Mesenchymal stem cell (in vitro differentiated cells and primary cell): ENCODE measurements at regions not wholly inside any gene's neighbourhood (a gene's known extent, or its start where the extent isn't known, plus 50 kb on each side); places are given as distances from the start of the nearest gene placed in this dataset.

Source experiments
- DNase-seq: peaks from one replicate; pipeline ENCODE4 v3.0.0-alpha.2; 2013
- H2AFZ ChIP-seq: one replicate; pipeline ENCODE4 v1.6.1; 2013; ENCODE audit warnings: low read depth, mild to moderate bottlenecking, control low read depth, inconsistent platforms, low read length, moderate library complexity
- H2AK5ac ChIP-seq: 2 replicates; pipeline ENCODE4 v1.6.1; 2013; ENCODE audit warnings: low read length, moderate library complexity, mild to moderate bottlenecking, inconsistent platforms; ENCODE audit not compliant: severe bottlenecking
- H2BK120ac ChIP-seq: one replicate; pipeline ENCODE4 v1.6.1; 2013; ENCODE audit warnings: low read depth, mild to moderate bottlenecking, inconsistent platforms, low read length, moderate library complexity
- H2BK12ac ChIP-seq, 2 experiments: one replicate each; pipeline ENCODE4 v1.6.1; 2013; ENCODE audit warnings: inconsistent platforms in 2 of 2, low read length in 2 of 2, mild to moderate bottlenecking in 2 of 2, moderate library complexity in 2 of 2, control low read depth in 1 of 2
- H2BK15ac ChIP-seq: one replicate; pipeline ENCODE4 v1.6.1; 2013; ENCODE audit warnings: mild to moderate bottlenecking, low read depth, inconsistent platforms; ENCODE audit not compliant: poor library complexity, severe bottlenecking
- H2BK5ac ChIP-seq: 2 replicates; pipeline ENCODE4 v1.6.1; 2013; ENCODE audit warnings: low read depth, mild to moderate bottlenecking, low read length, control low read depth, inconsistent platforms; ENCODE audit not compliant: poor library complexity, severe bottlenecking
- H3K14ac ChIP-seq, 2 experiments: one replicate each; pipeline ENCODE4 v1.6.1; 2013; ENCODE audit warnings: inconsistent platforms in 2 of 2, low read length in 2 of 2, control low read depth in 1 of 2, mild to moderate bottlenecking in 1 of 2, moderate library complexity in 1 of 2
- H3K18ac ChIP-seq, 2 experiments: one replicate each; pipeline ENCODE4 v1.6.1; 2013; ENCODE audit warnings: inconsistent platforms in 2 of 2, low read length in 2 of 2, control low read depth in 1 of 2, low read depth in 1 of 2, mild to moderate bottlenecking in 1 of 2
- H3K23ac ChIP-seq, 2 experiments: one replicate each; pipeline ENCODE4 v1.6.1; 2013; ENCODE audit warnings: inconsistent platforms in 2 of 2, low read length in 2 of 2, mild to moderate bottlenecking in 2 of 2, moderate library complexity in 2 of 2, control low read depth in 1 of 2
- H3K27ac ChIP-seq: 2 replicates; pipeline ENCODE4 v1.5.1; 2013; ENCODE audit warnings: mild to moderate bottlenecking, moderate library complexity, low read length, control low read depth, inconsistent platforms; ENCODE audit not compliant: poor library complexity, severe bottlenecking
- H3K27me3 ChIP-seq, 2 experiments: 2 replicates each; pipeline versions ENCODE4 v1.6.1 to v1.7.0; 2013; ENCODE audit warnings: low read length in 2 of 2, mild to moderate bottlenecking in 2 of 2, moderate library complexity in 2 of 2, control low read depth in 1 of 2, inconsistent platforms in 1 of 2; ENCODE audit not compliant: control insufficient read depth in 1 of 2, insufficient read depth in 1 of 2
- H3K36me3 ChIP-seq, 2 experiments: 2 replicates each; pipeline versions ENCODE4 v1.6.1 to v1.7.0; 2013; ENCODE audit warnings: low read length in 2 of 2, control low read depth in 1 of 2, inconsistent platforms in 1 of 2, low read depth in 1 of 2, mild to moderate bottlenecking in 1 of 2; ENCODE audit not compliant: insufficient read depth in 2 of 2, control insufficient read depth in 1 of 2
- H3K4ac ChIP-seq, 2 experiments: one replicate each; pipeline ENCODE4 v1.6.1; 2013; ENCODE audit warnings: inconsistent platforms in 2 of 2, low read length in 2 of 2, mild to moderate bottlenecking in 2 of 2, moderate library complexity in 2 of 2, control low read depth in 1 of 2, low read depth in 1 of 2
- H3K4me1 ChIP-seq: 2 replicates; pipeline ENCODE4 v1.6.1; 2013; ENCODE audit warnings: low read depth, low read length, control low read depth; ENCODE audit not compliant: control insufficient read depth, insufficient read depth
- H3K4me2 ChIP-seq: 2 replicates; pipeline ENCODE4 v1.6.1; 2013; ENCODE audit warnings: low read length, mild to moderate bottlenecking, inconsistent platforms; ENCODE audit not compliant: poor library complexity, severe bottlenecking
- H3K4me3 ChIP-seq, 2 experiments: 2 replicates each; pipeline versions ENCODE4 v1.5.1 to v1.7.0; 2013; ENCODE audit warnings: low read length in 2 of 2, mild to moderate bottlenecking in 2 of 2, control low read depth in 1 of 2, low read depth in 1 of 2; ENCODE audit not compliant: insufficient read depth in 1 of 2
- H3K79me1 ChIP-seq: replicated peaks from 2 replicates; pipeline ENCODE4 v1.6.1; 2013; ENCODE audit warnings: mild to moderate bottlenecking, control low read depth, low read length, inconsistent platforms; ENCODE audit not compliant: poor library complexity, severe bottlenecking
- H3K9ac ChIP-seq: 2 replicates; pipeline ENCODE4 v1.7.0; 2013; ENCODE audit warnings: mild to moderate bottlenecking, low read length, moderate library complexity
- H3K9me3 ChIP-seq: 2 replicates; pipeline ENCODE4 v1.7.0; 2013; ENCODE audit warnings: mild to moderate bottlenecking, low read length; ENCODE audit not compliant: control insufficient read depth
- H4K8ac ChIP-seq: one replicate; pipeline ENCODE4 v1.6.1; 2013; ENCODE audit warnings: inconsistent platforms, mild to moderate bottlenecking, low read length, moderate library complexity
- H4K91ac ChIP-seq: one replicate; pipeline ENCODE4 v1.6.1; 2013; ENCODE audit warnings: mild to moderate bottlenecking, low read length, inconsistent platforms
- WGBS: methylation state at CpG from one replicate; pipeline ENCODE4 v1.1.7; 2013; ENCODE audit warnings: mixed read lengths; 5-methylcytosine and 5-hydroxymethylcytosine counted together

DNA sequence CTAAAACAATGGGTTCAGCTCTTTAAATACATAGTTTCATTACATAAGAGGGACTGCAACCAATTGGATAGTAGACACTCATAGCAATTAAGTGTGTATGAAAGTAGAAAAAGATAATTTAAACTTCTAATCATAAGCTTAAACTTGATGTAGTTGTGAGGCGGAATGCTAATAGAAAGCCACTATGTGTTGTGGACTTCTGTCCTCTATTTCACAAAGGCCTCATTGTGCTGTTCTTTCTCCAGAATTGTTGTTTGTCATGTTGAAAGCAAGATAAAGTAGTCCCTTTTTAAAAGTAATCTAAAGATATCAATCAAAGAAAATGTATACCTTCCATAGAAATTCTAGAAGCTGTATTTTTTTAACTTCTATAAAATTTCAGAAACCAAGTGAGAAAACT lies 329.4 kb downstream of the KLHL4 start:
- Histone ChIP-seq H3K23ac (no peak overlapping the region), H3K4me1 (no peaks in the 10 kb centered on the region), H3K79me1 (no peaks in the 10 kb centered on the region), H3K9ac (no peak overlapping the region), H2AFZ (no peak overlapping the region), H4K91ac (no peak overlapping the region), H2AK5ac (no peak overlapping the region), H3K9me3 (peaks cover 14% of the 10 kb centered on the region), H3K4me3 (no peak overlapping the region), H3K4ac (no peak overlapping the region), H2BK12ac (no peak overlapping the region), H2BK120ac (no peak overlapping the region), H2BK15ac (no peak overlapping the region), H4K8ac (no peak overlapping the region), H3K4me2 (no peak overlapping the region), H3K14ac (no peak overlapping the region), H3K18ac (no peak overlapping the region), H3K36me3 (no peaks in the 10 kb centered on the region), H2BK5ac (no peak overlapping the region), H3K27ac (no peak overlapping the region), H3K27me3 (no peaks in the 10 kb centered on the region)
- DNase-seq: no peak
- no CpG with 5 or more reads among the region's 1 CpG for WGBS

DNA sequence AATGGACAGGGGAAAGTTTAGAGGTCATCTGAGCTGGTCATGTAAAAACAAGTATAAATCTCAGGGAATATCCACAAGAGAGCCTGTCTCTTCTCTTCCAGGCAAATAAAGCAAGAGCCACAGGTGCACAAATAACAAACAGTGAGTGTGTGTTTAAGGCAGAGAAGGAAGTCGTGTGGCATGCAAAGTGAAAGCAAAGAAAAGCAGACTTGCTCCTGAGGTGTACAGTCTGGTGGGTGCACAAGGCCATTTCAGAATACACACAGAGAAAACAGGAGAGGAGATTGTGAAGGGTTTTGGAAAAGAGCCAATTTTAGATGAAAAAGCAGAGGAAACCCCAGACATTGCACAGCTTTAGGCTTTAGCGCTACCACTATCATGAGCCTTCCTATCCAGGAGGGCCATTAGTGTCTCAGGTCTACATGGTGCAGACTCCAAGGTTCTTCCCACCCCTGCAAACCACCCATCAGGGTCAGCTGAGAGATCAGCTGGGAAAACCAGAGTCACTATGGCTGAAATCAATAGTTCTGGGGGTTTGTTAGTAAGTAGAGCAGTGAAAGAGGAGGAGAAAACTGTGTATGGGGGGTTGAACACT lies 355.8 kb downstream of the KLHL4 start:
- Histone ChIP-seq H3K14ac (no peak overlapping the region), H4K91ac (no peak overlapping the region), H3K4me3 (no peak overlapping the region), H3K4ac (no peak overlapping the region), H3K9ac (no peak overlapping the region), H3K27me3 (no peaks in the 10 kb centered on the region), H2BK15ac (no peak overlapping the region), H3K4me1 (no peaks in the 10 kb centered on the region), H2BK12ac (no peak overlapping the region), H3K4me2 (no peak overlapping the region), H2AK5ac (no peak overlapping the region), H2BK120ac (no peak overlapping the region), H2BK5ac (no peak overlapping the region), H3K36me3 (no peaks in the 10 kb centered on the region), H3K79me1 (no peaks in the 10 kb centered on the region), H3K18ac (no peak overlapping the region), H3K23ac (no peak overlapping the region), H4K8ac (no peak overlapping the region), H3K9me3 (no peaks in the 10 kb centered on the region), H3K27ac (no peak overlapping the region), H2AFZ (no peak overlapping the region)
- WGBS: 71% methylated on average over 1 of the region's 2 CpGs
- no peak for DNase-seq

DNA sequence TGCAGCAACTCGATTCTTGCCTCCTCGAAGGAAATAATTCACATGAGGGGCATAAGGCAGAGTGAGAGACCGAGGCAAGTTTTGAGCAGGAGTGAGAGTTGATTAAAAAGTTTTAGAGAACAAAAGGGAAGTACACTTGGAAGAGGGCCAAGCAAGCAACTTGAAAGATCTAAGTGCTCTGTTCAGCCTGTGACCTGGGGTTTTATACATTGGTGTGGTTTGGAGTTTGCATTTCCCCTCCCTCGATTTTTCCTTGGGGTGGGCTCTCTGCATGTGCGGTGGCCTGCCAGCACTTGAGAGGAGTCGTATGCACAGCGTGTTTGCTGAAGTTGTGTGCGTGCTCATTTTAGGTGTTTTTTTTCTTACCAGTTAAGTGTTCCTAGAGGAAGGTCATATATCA lies 356.4 kb downstream of the KLHL4 start:
- no peak overlapping the region for H2AFZ ChIP-seq
- H3K9me3 ChIP-seq: no peaks in the 10 kb centered on the region
- H3K27ac ChIP-seq: no peak overlapping the region
- no peak overlapping the region for H3K14ac ChIP-seq
- no peak overlapping the region for H2BK120ac ChIP-seq
- H2BK15ac ChIP-seq: no peak overlapping the region
- H4K91ac ChIP-seq: no peak overlapping the region
- H3K9ac ChIP-seq: no peak overlapping the region
- no peak overlapping the region for H2BK5ac ChIP-seq
- H4K8ac ChIP-seq: no peak overlapping the region
- WGBS: 71% methylated on average over 4 of the region's 8 CpGs
- H3K27me3 ChIP-seq: no peaks in the 10 kb centered on the region
- no peaks in the 10 kb centered on the region for H3K79me1 ChIP-seq
- no peaks in the 10 kb centered on the region for H3K4me1 ChIP-seq
- no peak for DNase-seq
- H3K18ac ChIP-seq: no peak overlapping the region
- no peak overlapping the region for H3K4me2 ChIP-seq
- H3K23ac ChIP-seq: no peak overlapping the region
- no peak overlapping the region for H3K4ac ChIP-seq
- no peak overlapping the region for H2BK12ac ChIP-seq
- no peaks in the 10 kb centered on the region for H3K36me3 ChIP-seq
- H3K4me3 ChIP-seq: no peak overlapping the region
- no peak overlapping the region for H2AK5ac ChIP-seq

GRCh38 chrX:87878926-87879325 lies 361.3 kb downstream of the KLHL4 start:
- Histone ChIP-seq H3K4me2 (no peak overlapping the region), H2BK5ac (no peak overlapping the region), H3K9ac (no peak overlapping the region), H3K79me1 (no peaks in the 10 kb centered on the region), H3K9me3 (no peaks in the 10 kb centered on the region), H2AFZ (no peak overlapping the region), H2BK12ac (no peak overlapping the region), H4K91ac (no peak overlapping the region), H3K4ac (no peak overlapping the region), H3K14ac (no peak overlapping the region), H2BK15ac (no peak overlapping the region), H2BK120ac (no peak overlapping the region), H3K23ac (no peak overlapping the region), H2AK5ac (no peak overlapping the region), H3K4me1 (no peaks in the 10 kb centered on the region), H3K27me3 (no peaks in the 10 kb centered on the region), H4K8ac (no peak overlapping the region), H3K36me3 (no peaks in the 10 kb centered on the region), H3K4me3 (no peak overlapping the region), H3K18ac (no peak overlapping the region), H3K27ac (no peak overlapping the region)
- WGBS: 95% methylated on average over 7 of the region's 10 CpGs
- no peak for DNase-seq
